ENCODE measurements at regions not wholly inside any gene's neighbourhood (a gene's known extent, or its start where the extent isn't known, plus 50 kb on each side); places are given as distances from the start of the nearest gene placed in this dataset.

DNA sequence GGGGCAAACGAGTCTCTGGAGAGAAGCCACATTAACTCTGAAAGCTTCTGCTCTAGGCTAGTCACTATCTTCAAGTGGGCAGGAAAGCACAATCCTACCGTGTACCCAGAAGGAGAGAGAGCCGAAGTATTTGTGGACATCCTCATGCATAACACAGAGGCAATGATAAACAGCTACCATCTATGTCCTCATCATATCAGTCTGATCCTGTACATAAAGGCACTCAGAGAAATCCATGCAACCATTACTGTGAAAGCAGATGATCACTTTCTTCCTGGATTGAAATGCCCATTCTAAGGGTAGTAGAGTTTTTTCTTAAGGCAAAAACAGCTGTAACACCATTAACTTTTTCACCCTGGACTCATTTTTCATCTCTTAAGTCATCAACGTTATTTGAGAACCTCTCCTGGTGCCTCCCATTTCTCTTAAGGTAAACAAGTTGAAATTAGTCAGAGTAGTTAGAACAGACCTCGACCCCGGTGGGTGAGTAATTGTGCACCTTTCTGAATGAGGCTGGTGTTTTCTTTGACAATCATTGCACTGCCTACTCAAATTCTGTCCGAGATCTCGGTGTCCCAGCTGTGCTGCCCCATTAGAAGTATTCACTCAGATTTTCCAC lies 327.4 kb downstream of the SHQ1 start:
- H2AFZ ChIP-seq, result no peak overlapping the region
- no peaks in the 10 kb centered on the region for H3K79me2 ChIP-seq
- H3K4me3 ChIP-seq, result no peak overlapping the region
- H4K20me1 ChIP-seq (ENCODE audit: insufficient read depth, poor library complexity, severe bottlenecking), result no peaks in the 10 kb centered on the region
- DNase-seq (ENCODE audit: low spot score), result peak; percentile 53
- H3K4me1 ChIP-seq (ENCODE audit: insufficient read depth), result peaks cover 18% of the 10 kb centered on the region
- WGBS (ENCODE audit: low lambda C conversion rate, missing lambda C conversion rate), result 51% methylated on average over 8 of the region's 8 CpGs
- H3K9me2 ChIP-seq (replicated peaks; ENCODE audit: insufficient read depth), result no peaks in the 10 kb centered on the region
- TF ChIP-seq EZH2 (IDR thresholded peaks at IDR 0.05; ENCODE audit: borderline replicate concordance) (no peak), EZH2phosphoT487 (IDR thresholded peaks at IDR 0.05; ENCODE audit: low read depth, severe bottlenecking, unreplicated experiment) (no peak)
- H3K27ac ChIP-seq, result peak overlapping the region; percentile 14
- no peaks in the 10 kb centered on the region for H3K9me3 ChIP-seq (ENCODE audit: low read depth)
- no peak overlapping the region for H3K4me2 ChIP-seq
- H3K36me3 ChIP-seq (replicated peaks; ENCODE audit: insufficient read depth, low read depth), result no peaks in the 10 kb centered on the region
- H3K27me3 ChIP-seq, result no peaks in the 10 kb centered on the region

DNA sequence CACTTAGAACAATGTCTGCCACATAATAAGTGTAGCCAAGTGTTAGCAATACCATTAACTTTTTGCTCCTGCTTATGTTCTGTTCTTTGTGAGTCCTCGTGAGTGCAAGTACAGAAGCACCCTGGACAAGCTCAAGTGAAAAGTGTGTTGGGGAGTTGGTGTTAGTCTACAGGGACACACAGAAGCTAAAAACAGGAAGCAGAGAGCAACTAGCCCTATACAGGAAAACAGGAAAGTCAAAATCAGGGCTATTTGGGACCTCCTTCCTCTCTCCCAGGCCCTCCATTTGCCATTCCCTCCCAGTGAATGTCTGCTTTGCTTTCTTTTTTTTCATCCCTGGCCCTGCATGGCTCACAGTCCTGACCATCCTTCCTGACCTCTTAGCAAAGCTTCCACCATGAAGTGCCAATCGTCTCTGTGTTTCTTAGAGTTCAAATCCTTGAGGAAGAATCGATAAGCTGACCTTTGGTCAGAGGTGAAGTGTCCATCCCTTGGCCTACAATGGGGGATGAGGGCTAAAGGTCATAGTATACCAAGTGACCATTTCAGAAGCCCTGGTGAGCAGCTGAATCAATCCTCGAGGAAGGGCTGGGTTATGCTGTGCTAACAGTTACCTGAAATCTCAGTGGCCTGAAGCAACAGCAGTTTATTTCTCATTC lies 328.2 kb downstream of the SHQ1 start:
- Histone ChIP-seq H3K27me3 (no peaks in the 10 kb centered on the region), H4K20me1 (ENCODE audit: insufficient read depth, poor library complexity, severe bottlenecking) (no peaks in the 10 kb centered on the region), H3K36me3 (replicated peaks; ENCODE audit: insufficient read depth, low read depth) (no peaks in the 10 kb centered on the region), H2AFZ (no peak overlapping the region), H3K4me3 (no peak overlapping the region), H3K4me1 (ENCODE audit: insufficient read depth) (peaks cover 18% of the 10 kb centered on the region), H3K4me2 (no peak overlapping the region), H3K27ac (peak overlapping the region; percentile 14), H3K9me2 (replicated peaks; ENCODE audit: insufficient read depth) (no peaks in the 10 kb centered on the region), H3K79me2 (no peaks in the 10 kb centered on the region), H3K9me3 (ENCODE audit: low read depth) (no peaks in the 10 kb centered on the region)
- WGBS (ENCODE audit: low lambda C conversion rate, missing lambda C conversion rate), result 77% methylated on average over 4 of the region's 4 CpGs
- DNase-seq (ENCODE audit: low spot score), result no peak
- no peak for TF ChIP-seq EZH2 (IDR thresholded peaks at IDR 0.05; ENCODE audit: borderline replicate concordance)

DNA sequence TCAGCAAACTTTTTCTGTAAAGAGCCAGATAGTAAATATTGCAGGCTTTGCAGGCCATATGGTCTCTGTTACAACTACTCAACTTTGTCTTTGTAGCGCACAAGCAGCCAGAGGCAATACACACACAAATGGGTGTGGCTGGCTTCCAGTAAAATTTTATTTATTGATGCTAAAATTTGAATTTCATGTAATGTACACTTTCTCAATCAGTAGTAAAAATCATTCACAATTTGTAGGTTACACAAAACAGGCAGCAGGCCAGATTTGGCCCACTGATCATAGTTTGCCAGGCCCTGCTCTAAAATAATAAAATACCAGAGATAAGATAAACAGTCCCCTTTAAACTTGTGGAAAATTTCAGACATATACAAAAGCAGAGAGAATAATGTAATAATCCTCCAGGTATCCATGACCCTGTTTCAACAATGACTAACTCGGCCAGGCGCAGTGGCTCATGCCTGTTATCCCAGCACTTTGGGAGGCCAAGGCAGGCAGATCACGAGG lies 330.3 kb downstream of the SHQ1 start:
- Histone ChIP-seq H3K4me2 (peak overlapping the region; percentile 31), H3K9me2 (replicated peaks; ENCODE audit: insufficient read depth) (no peaks in the 10 kb centered on the region), H3K79me2 (no peaks in the 10 kb centered on the region), H3K4me1 (ENCODE audit: insufficient read depth) (peaks cover 18% of the 10 kb centered on the region), H2AFZ (no peak overlapping the region), H3K27ac (peak overlapping the region; percentile 15), H4K20me1 (ENCODE audit: insufficient read depth, poor library complexity, severe bottlenecking) (no peaks in the 10 kb centered on the region), H3K27me3 (no peaks in the 10 kb centered on the region), H3K9me3 (ENCODE audit: low read depth) (no peaks in the 10 kb centered on the region), H3K36me3 (replicated peaks; ENCODE audit: insufficient read depth, low read depth) (no peaks in the 10 kb centered on the region), H3K4me3 (no peak overlapping the region)
- DNase-seq (ENCODE audit: low spot score), result peak; percentile 36
- TF ChIP-seq, protein P1, sequence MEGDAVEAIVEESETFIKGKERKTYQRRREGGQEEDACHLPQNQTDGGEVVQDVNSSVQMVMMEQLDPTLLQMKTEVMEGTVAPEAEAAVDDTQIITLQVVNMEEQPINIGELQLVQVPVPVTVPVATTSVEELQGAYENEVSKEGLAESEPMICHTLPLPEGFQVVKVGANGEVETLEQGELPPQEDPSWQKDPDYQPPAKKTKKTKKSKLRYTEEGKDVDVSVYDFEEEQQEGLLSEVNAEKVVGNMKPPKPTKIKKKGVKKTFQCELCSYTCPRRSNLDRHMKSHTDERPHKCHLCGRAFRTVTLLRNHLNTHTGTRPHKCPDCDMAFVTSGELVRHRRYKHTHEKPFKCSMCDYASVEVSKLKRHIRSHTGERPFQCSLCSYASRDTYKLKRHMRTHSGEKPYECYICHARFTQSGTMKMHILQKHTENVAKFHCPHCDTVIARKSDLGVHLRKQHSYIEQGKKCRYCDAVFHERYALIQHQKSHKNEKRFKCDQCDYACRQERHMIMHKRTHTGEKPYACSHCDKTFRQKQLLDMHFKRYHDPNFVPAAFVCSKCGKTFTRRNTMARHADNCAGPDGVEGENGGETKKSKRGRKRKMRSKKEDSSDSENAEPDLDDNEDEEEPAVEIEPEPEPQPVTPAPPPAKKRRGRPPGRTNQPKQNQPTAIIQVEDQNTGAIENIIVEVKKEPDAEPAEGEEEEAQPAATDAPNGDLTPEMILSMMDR (IDR thresholded peaks at IDR 0.05; ENCODE audit: poor library complexity), result no peak
- peak; percentile 12 for TF ChIP-seq EZH2phosphoT487 (IDR thresholded peaks at IDR 0.05; ENCODE audit: low read depth, severe bottlenecking, unreplicated experiment)
- 22% methylated on average over 4 of the region's 4 CpGs for WGBS (ENCODE audit: low lambda C conversion rate, missing lambda C conversion rate)

DNA sequence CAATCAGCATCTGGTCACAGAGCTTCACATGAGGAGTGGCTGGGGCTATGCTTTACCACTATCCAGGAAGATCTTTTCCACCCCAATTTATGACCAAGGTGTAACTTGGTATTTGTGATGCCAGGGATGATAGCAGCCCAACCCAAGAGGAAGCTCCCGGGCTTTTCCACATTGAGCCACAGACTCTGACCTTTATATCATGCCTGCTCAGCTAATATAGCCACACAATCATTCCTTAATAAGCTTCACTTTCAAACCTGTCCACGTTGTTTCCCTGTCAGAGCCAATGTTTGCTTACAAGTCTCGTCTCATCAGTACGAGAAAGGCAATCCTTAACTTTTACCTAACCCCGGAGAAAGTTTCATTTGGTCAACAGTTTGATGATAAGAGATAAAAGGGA lies 330.9 kb downstream of the SHQ1 start:
- Histone ChIP-seq H3K27ac (peak overlapping the region; percentile 15), H2AFZ (no peak overlapping the region), H3K4me1 (ENCODE audit: insufficient read depth) (peaks cover 18% of the 10 kb centered on the region), H3K36me3 (replicated peaks; ENCODE audit: insufficient read depth, low read depth) (no peaks in the 10 kb centered on the region), H3K79me2 (no peaks in the 10 kb centered on the region), H3K27me3 (no peaks in the 10 kb centered on the region), H3K9me2 (replicated peaks; ENCODE audit: insufficient read depth) (no peaks in the 10 kb centered on the region), H3K4me3 (no peak overlapping the region), H3K9me3 (ENCODE audit: low read depth) (no peaks in the 10 kb centered on the region), H4K20me1 (ENCODE audit: insufficient read depth, poor library complexity, severe bottlenecking) (no peaks in the 10 kb centered on the region), H3K4me2 (peak overlapping the region; percentile 31)
- TF ChIP-seq, protein P1 (IDR thresholded peaks at IDR 0.05; ENCODE audit: poor library complexity), result no peak
- TF ChIP-seq EZH2phosphoT487 (IDR thresholded peaks at IDR 0.05; ENCODE audit: low read depth, severe bottlenecking, unreplicated experiment), result peak; percentile 28
- 21% methylated on average over 5 of the region's 5 CpGs for WGBS (ENCODE audit: low lambda C conversion rate, missing lambda C conversion rate)
- peak; percentile 18 for DNase-seq (ENCODE audit: low spot score)

Measured in hepatocyte (in vitro differentiated cells).